Choroid plexus epithelial cell (primary cell): ENCODE measurements at regions not wholly inside any gene's neighbourhood (a gene's known extent, or its start where the extent isn't known, plus 50 kb on each side); places are given as distances from the start of the nearest gene placed in this dataset.

Source experiments
- DNase-seq: peaks from one replicate; pipeline ENCODE4 v3.0.0-alpha.2; 2010; ENCODE audit warnings: low read depth
- H3K4me3 ChIP-seq: 2 replicates; pipeline ENCODE4 v1.5.1; 2011; ENCODE audit warnings: low read depth, mild to moderate bottlenecking, control low read depth, low read length, moderate library complexity
- TF ChIP-seq, protein P1 (sequence below): conservative IDR thresholded peaks from 2 replicates; pipeline ENCODE4 v1.5.1; 2011; ENCODE audit warnings: low read depth, mild to moderate bottlenecking, control low read depth, inconsistent platforms, low read length, moderate library complexity

DNA sequence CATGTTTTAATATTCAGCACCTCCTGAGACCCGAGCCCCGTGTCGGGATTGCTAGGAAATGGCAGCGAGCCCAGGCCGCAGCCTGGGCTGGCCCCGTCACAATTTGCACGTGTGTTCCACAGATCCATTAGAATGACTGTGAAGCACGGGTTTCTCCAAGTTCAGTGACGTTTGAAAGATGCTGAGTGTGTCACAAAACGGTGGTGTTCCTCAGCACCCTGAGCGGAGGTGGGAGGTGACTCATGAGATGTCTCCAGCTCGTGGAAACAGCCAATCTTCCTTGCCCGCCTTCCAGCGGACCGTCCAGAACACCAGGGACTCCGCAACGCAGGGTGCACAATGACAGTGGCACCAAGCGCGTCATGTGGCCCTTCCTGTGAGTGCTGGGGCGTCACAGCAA, 412.8 kb downstream of the IRX2 start:
- DNase-seq: no peak

DNA sequence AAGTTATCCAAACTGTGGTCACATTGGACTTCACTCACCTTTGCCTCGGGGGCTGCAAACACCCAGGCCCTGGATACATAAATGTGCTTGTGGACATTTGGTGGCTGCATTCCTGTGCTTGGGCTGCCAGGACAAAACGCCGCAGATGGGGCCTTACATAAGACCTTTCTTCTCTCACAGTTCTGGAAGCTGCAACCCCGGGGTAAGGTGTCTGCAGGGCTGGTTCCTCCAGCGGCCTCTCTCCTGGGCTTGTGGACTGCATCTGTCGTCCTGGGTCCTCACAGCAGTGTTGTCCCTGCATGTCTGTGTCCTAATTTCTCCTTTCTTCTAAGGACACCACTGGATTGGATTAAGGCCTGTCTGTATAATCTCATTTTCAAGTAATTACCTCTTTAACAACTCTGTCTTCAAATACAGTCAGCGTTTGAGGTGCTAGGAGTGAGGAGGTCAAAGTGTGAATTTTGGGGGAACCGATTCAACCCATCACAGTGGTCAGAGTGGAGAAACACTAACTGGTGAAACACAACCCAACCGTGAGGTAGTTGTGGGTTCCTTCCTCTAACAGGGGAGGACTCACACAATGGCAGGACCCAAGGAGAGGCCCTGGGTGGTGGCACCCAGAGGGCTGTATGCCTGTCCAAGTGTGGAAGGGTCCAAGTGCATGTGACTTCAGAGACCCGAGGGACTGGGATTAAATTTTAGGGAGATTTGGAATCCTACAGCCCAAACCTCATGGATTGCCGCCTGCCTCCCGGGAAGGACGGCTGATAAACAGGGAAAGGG, 415.6 kb downstream of the IRX2 start:
- TF ChIP-seq, protein P1, sequence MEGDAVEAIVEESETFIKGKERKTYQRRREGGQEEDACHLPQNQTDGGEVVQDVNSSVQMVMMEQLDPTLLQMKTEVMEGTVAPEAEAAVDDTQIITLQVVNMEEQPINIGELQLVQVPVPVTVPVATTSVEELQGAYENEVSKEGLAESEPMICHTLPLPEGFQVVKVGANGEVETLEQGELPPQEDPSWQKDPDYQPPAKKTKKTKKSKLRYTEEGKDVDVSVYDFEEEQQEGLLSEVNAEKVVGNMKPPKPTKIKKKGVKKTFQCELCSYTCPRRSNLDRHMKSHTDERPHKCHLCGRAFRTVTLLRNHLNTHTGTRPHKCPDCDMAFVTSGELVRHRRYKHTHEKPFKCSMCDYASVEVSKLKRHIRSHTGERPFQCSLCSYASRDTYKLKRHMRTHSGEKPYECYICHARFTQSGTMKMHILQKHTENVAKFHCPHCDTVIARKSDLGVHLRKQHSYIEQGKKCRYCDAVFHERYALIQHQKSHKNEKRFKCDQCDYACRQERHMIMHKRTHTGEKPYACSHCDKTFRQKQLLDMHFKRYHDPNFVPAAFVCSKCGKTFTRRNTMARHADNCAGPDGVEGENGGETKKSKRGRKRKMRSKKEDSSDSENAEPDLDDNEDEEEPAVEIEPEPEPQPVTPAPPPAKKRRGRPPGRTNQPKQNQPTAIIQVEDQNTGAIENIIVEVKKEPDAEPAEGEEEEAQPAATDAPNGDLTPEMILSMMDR: no peak
- H3K4me3 ChIP-seq: no peak overlapping the region
- DNase-seq: no peak

More for the DNA sequence above, 412.8 kb downstream of the IRX2 start:
- TF ChIP-seq, protein P1: no peak
- no peak overlapping the region for H3K4me3 ChIP-seq

DNA sequence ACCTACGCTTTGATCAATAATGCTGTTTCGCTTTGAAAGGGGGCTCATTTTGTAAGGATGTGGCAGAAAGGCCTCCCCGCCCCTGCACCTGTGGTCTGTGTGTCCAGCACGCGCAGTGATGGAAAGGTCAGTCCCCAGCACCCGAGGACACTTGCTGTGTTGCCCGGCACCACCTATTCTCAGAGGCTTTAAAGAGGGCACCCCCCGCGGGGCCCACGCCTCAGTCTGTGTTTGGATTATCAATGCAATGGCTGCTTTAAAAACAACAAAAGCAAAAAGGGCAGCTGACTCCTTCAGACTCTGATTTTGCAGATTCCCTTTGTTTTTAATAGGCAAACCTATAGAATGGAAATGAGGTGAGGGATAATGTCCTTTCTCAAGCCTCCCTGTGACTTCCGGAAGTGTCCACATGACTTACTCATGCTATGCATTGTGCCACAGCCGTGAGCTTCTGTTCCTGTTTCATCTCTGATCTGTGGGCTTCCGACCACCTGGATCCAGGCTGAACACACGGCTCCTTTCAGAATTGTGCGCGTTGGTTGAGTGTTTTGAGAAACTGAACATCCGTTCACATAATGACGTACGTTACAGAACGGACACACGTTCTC, 416.2 kb downstream of the IRX2 start:
- H3K4me3 ChIP-seq: no peak overlapping the region
- TF ChIP-seq, protein P1: no peak
- no peak for DNase-seq

DNA sequence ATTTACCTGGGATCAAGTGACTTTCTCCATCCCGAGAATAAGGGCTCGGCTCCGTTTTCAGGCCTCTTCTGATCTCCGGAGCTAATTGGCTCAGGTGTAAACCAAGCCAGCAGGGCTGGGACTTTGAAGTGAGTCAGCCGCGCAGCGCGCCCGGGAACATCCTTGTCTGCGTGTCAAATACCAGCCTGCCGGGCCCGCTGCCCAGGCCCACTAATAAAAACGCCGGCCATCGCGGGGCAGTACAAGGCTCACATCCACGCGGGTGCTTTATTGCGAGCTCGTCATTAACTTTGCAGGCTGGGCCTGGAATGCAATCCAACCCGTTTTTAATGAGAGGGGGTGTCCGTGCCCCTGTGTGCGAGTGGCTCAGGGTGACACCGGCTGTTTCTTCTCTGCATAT, 416.8 kb downstream of the IRX2 start:
- TF ChIP-seq, protein P1: no peak
- H3K4me3 ChIP-seq: no peak overlapping the region
- no peak for DNase-seq

DNA sequence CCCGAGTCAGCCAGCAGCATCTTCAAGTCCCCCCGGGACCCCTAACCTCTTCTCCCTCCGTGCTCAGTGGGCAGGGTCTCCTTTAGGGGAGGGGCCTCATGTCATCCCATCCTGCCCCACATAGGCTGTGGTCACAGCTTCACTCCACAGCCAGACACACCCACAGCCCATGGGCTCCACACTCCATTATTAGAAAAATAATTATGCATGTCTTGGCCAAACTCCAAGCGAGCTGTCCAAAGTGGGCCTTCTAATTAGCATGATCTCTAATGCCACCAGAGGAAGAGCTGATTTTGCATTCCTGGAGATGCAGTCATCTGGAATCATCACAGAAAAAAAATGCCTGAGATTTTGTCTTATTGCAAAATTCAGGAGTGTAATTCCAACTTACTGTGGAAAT, 418.2 kb downstream of the IRX2 start:
- no peak for DNase-seq
- no peak overlapping the region for H3K4me3 ChIP-seq
- TF ChIP-seq, protein P1: no peak

DNA sequence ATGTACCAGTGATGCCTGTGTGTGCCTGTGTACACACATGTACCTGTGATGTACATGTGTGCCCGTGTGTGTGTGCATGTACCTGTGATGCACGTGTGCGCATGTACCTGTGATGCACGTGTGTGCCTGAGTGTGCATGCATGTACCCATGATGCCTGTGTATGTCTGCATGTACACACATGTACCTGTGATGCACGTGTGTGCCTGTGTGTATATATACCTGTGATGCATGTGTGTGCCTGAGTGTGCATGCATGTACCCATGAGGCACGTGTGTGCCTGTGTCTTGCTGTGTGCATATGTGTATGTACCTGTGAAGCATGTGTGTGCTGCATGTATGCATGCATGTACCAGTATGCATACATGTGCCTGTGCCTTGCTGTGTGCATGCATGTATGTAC, 419.0 kb downstream of the IRX2 start:
- TF ChIP-seq, protein P1: no peak
- DNase-seq: no peak
- H3K4me3 ChIP-seq: no peak overlapping the region
